GM12878 (cell line): ENCODE measurements at regions not wholly inside any gene's neighbourhood (a gene's known extent, or its start where the extent isn't known, plus 50 kb on each side); places are given as distances from the start of the nearest gene placed in this dataset.

ENCODE experiments used
- ATAC-seq: fragments of 200-7000 bp; cut with Tn5 transposase; 3 replicates; pipeline ENCODE4 v1.9.1; 2020; ENCODE audit warnings: mild to moderate bottlenecking, moderate library complexity
- BruUV-seq: library from RNA; stranded (reverse); fragments of 400-500 nt; replicated peaks from 2 replicates; lab custom pipeline; 2021; lab: Mats Ljungman, UMichigan
- CTCF ChIA-PET: fragments of 300-600 bp; sonication (Branson Sonifier 250); formaldehyde crosslinking; extraction: SDS; loops from one replicate; lab custom pipeline; 2021; ENCODE audit warnings: inconsistent platforms; lab: Yijun Ruan, JAX
- POLR2A ChIA-PET: fragments of 350-600 bp; formaldehyde crosslinking; extraction: SDS; loops from one replicate; lab custom pipeline; 2021; ENCODE audit warnings: inconsistent platforms; lab: Charles Lee
- RAD21 ChIA-PET: fragments of 300-600 bp; sonication (Branson Sonifier 250); formaldehyde crosslinking; loops from one replicate; lab custom pipeline; 2023; ENCODE audit warnings: antibody characterized with exemption; ENCODE audit not compliant: unreplicated experiment; lab: Charles Lee
- SMC1A ChIA-PET: fragments of 300-600 bp; sonication (Branson Sonifier 250); formaldehyde crosslinking; loops from one replicate; lab custom pipeline; 2023; ENCODE audit not compliant: unreplicated experiment, uncharacterized antibody; lab: Charles Lee
- DNase-seq: peaks from one replicate; pipeline ENCODE4 v3.0.0-alpha.2; 2011; ENCODE audit warnings: low read depth, low spot score
- FAIRE-seq: peaks from 3 replicates; lab custom pipeline; 2011; peaks lifted over from hg19 to GRCh38; lab: Jason Lieb, UNC
- H2AFZ ChIP-seq: 2 replicates; pipeline ENCODE4 v1.6.0; 2011; ENCODE audit warnings: low read depth, low read length, control low read depth; ENCODE audit not compliant: control insufficient read depth
- H3K27ac ChIP-seq: 2 replicates; pipeline ENCODE4 v1.5.1; 2011; ENCODE audit warnings: control low read depth; ENCODE audit not compliant: control insufficient read depth, insufficient read depth
- H3K27me3 ChIP-seq, 2 experiments: replicated peaks in 1 of 2; 2 replicates each; pipeline versions ENCODE4 v1.6.0 to v1.6.1; 2011; ENCODE audit warnings: low read length in 1 of 2; ENCODE audit not compliant: control insufficient read depth in 2 of 2, insufficient read depth in 2 of 2
- H3K36me3 ChIP-seq, 2 experiments: 2 replicates each; pipeline ENCODE4 v1.5.1; 2011; ENCODE audit warnings: low read length in 1 of 2; ENCODE audit not compliant: control insufficient read depth in 2 of 2, insufficient read depth in 2 of 2
- H3K4me1 ChIP-seq: 2 replicates; pipeline ENCODE4 v1.6.1; 2011; ENCODE audit warnings: mild to moderate bottlenecking, low read length, moderate library complexity, mixed read lengths; ENCODE audit not compliant: control insufficient read depth, insufficient read depth
- H3K4me2 ChIP-seq: 2 replicates; pipeline ENCODE4 v1.6.0; 2011; ENCODE audit warnings: control low read depth; ENCODE audit not compliant: control insufficient read depth, insufficient read depth
- H3K4me3 ChIP-seq: fragments of 200-600 bp; sonication (generic); 2 replicates; pipeline ENCODE4 v1.5.1; 2016
- H3K79me2 ChIP-seq: 2 replicates; pipeline ENCODE4 v1.6.0; 2011; ENCODE audit warnings: low read length; ENCODE audit not compliant: control insufficient read depth, insufficient read depth
- H3K9ac ChIP-seq: 2 replicates; pipeline ENCODE4 v1.8.0; 2011; ENCODE audit warnings: low read length, control low read depth, mixed read lengths; ENCODE audit not compliant: control insufficient read depth, insufficient read depth
- H3K9me3 ChIP-seq: replicated peaks from 3 replicates; pipeline ENCODE4 v1.5.1; 2011; ENCODE audit warnings: mild to moderate bottlenecking, low read length; ENCODE audit not compliant: control insufficient read depth, insufficient read depth
- H4K20me1 ChIP-seq: 2 replicates; pipeline ENCODE4 v1.6.0; 2011; ENCODE audit not compliant: control insufficient read depth, insufficient read depth
- CEBPB ChIP-seq, 2 experiments: fragments of 150-350 bp in 1 of 2; IDR thresholded peaks; 2 replicates each; pipeline ENCODE4 v1.6.1; 2012 to 2014; ENCODE audit warnings: low read depth in 2 of 2, low read length in 2 of 2, borderline replicate concordance in 1 of 2, inconsistent platforms in 1 of 2
- CHD2 ChIP-seq: IDR thresholded peaks from 2 replicates; pipeline ENCODE4 v1.6.1; 2011; ENCODE audit warnings: low read depth, low read length, improper control_type of control experiment, borderline replicate concordance
- ESRRA ChIP-seq: IDR thresholded peaks from 2 replicates; pipeline ENCODE4 v1.6.1; 2012; ENCODE audit warnings: mild to moderate bottlenecking, low read length, improper control_type of control experiment
- FOXK2 ChIP-seq: fragments of 450-650 bp; IDR thresholded peaks from 2 replicates; pipeline ENCODE4 v1.6.1; 2017; ENCODE audit warnings: mild to moderate bottlenecking, moderate library complexity
- IKZF1 ChIP-seq: fragments of 450-650 bp; conservative IDR thresholded peaks from 2 replicates; pipeline ENCODE4 v1.6.1; 2017; ENCODE audit warnings: antibody characterized with exemption, mild to moderate bottlenecking
- KAT2A ChIP-seq: conservative IDR thresholded peaks from 2 replicates; pipeline ENCODE4 v1.6.1; 2011; ENCODE audit warnings: low read depth, low read length; ENCODE audit not compliant: control insufficient read depth
- MTA3 ChIP-seq: IDR thresholded peaks from 2 replicates; pipeline ENCODE4 v1.6.1; 2012; ENCODE audit warnings: low read length, inconsistent platforms, borderline replicate concordance
- NFYA ChIP-seq: IDR thresholded peaks from 2 replicates; pipeline ENCODE4 v1.6.1; 2011; ENCODE audit warnings: low read depth, mild to moderate bottlenecking, low read length, improper control_type of control experiment, borderline replicate concordance
- NR2F1 ChIP-seq: fragments of 450-650 bp; conservative IDR thresholded peaks from 2 replicates; pipeline ENCODE4 v1.6.1; 2017; ENCODE audit warnings: mild to moderate bottlenecking
- POLR2AphosphoS5 ChIP-seq: IDR thresholded peaks from 2 replicates; pipeline ENCODE4 v1.6.1; 2011; ENCODE audit warnings: mild to moderate bottlenecking, low read length, inconsistent platforms
- RAD21 ChIP-seq: IDR thresholded peaks from 2 replicates; pipeline ENCODE4 v1.6.1; 2011; ENCODE audit warnings: mild to moderate bottlenecking, low read depth, low read length, moderate library complexity; ENCODE audit not compliant: insufficient read depth
- RBBP5 ChIP-seq: fragments of 200-600 bp; sonication (generic); conservative IDR thresholded peaks from 2 replicates; pipeline ENCODE4 v1.6.1; 2016
- RELA ChIP-seq: fragments of 450-650 bp; IDR thresholded peaks from 2 replicates; pipeline ENCODE4 v1.8.0; 2014; ENCODE audit warnings: borderline replicate concordance; ENCODE audit not compliant: partially characterized antibody
- SIX5 ChIP-seq: IDR thresholded peaks from 2 replicates; pipeline ENCODE4 v1.6.1; 2011; ENCODE audit warnings: mild to moderate bottlenecking, low read depth, low read length, moderate library complexity; ENCODE audit not compliant: severe bottlenecking
- TAF1 ChIP-seq: IDR thresholded peaks from 2 replicates; pipeline ENCODE4 v1.6.1; 2011; ENCODE audit warnings: mild to moderate bottlenecking, low read depth, low read length, borderline replicate concordance
- TBL1XR1 ChIP-seq: IDR thresholded peaks from 2 replicates; pipeline ENCODE4 v1.6.1; 2012; ENCODE audit warnings: low read depth, low read length, improper control_type of control experiment
- TCF3 ChIP-seq: IDR thresholded peaks from 2 replicates; pipeline ENCODE4 v1.6.1; 2012; ENCODE audit warnings: low read depth, mild to moderate bottlenecking, low read length, borderline replicate concordance; ENCODE audit not compliant: insufficient read depth
- TCF7 ChIP-seq: IDR thresholded peaks from 2 replicates; pipeline ENCODE4 v1.6.1; 2014; ENCODE audit warnings: antibody characterized with exemption, borderline replicate concordance
- ZNF384 ChIP-seq: IDR thresholded peaks from 2 replicates; pipeline ENCODE4 v1.6.1; 2012; ENCODE audit warnings: low read depth, mild to moderate bottlenecking, low read length, improper control_type of control experiment, borderline replicate concordance
- WGBS: methylation state at CpG from one replicate; pipeline ENCODE4 v1.1.6; 2016; ENCODE audit warnings: low lambda C conversion rate; ENCODE audit not compliant: insufficient replicate concordance, insufficient coverage; ENCODE audit errors: missing lambda C conversion rate; 5-methylcytosine and 5-hydroxymethylcytosine counted together
- in situ Hi-C: fragments of 300-500 bp; cut with MboI; formaldehyde crosslinking; loops from 9 replicates; pipeline ENCODE4 v1.14.3; 2018; ENCODE audit warnings: mixed read lengths
- intact Hi-C: fragments of 100-400 bp; cut with micrococcal nuclease; formaldehyde crosslinking; loops from one replicate; pipeline ENCODE4 v1.14.2; 2022; ENCODE audit not compliant: unreplicated experiment
- TF ChIP-seq, protein P1 (sequence below), 3 experiments: IDR thresholded peaks in 2 of 3; conservative IDR thresholded peaks in 1 of 3; 2 replicates each; pipeline ENCODE4 v1.5.1; 2011; ENCODE audit warnings: low read depth in 3 of 3, low read length in 3 of 3, mild to moderate bottlenecking in 3 of 3, control low read depth in 2 of 3, moderate library complexity in 2 of 3, inconsistent platforms in 1 of 3, mixed read lengths in 1 of 3; ENCODE audit not compliant: control insufficient read depth in 2 of 3, insufficient read depth in 1 of 3; ENCODE audit errors: extremely low read depth in 1 of 3
- TF ChIP-seq, protein P2 (sequence below): fragments of 450-650 bp; IDR thresholded peaks from 2 replicates; pipeline ENCODE4 v1.6.1; 2014; ENCODE audit warnings: mild to moderate bottlenecking
- TF ChIP-seq, protein P3 (sequence below): IDR thresholded peaks from 2 replicates; pipeline ENCODE4 v1.6.1; 2012; ENCODE audit warnings: low read length, inconsistent platforms

DNA sequence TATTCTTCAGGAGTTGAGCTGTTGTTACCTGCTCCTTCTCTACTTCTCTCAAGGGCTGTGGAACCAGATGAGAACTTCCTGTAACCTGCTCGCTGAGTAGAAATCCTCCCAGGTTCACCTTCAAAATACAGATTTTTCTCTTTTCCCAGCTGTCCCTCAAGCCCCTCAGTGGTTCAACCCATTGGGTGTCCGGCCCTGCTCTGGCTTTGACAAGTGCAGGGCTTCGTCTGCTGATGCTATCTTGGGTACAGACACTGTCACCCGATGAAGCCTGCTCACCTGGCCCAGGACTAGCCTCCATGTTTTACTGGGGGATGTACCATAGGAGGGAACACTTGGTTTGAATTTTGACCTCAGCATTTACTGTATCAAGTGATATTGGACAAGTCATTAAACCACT, 490.4 kb downstream of the IRX1 start (continued):
- TF ChIP-seq, protein P1, sequence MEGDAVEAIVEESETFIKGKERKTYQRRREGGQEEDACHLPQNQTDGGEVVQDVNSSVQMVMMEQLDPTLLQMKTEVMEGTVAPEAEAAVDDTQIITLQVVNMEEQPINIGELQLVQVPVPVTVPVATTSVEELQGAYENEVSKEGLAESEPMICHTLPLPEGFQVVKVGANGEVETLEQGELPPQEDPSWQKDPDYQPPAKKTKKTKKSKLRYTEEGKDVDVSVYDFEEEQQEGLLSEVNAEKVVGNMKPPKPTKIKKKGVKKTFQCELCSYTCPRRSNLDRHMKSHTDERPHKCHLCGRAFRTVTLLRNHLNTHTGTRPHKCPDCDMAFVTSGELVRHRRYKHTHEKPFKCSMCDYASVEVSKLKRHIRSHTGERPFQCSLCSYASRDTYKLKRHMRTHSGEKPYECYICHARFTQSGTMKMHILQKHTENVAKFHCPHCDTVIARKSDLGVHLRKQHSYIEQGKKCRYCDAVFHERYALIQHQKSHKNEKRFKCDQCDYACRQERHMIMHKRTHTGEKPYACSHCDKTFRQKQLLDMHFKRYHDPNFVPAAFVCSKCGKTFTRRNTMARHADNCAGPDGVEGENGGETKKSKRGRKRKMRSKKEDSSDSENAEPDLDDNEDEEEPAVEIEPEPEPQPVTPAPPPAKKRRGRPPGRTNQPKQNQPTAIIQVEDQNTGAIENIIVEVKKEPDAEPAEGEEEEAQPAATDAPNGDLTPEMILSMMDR (IDR thresholded peaks at IDR 0.05 in 2 of 3, conservative IDR thresholded peaks at IDR 0.05 in 1 of 3; ENCODE audit: control insufficient read depth in 2 of 3, extremely low read depth in 1 of 3, insufficient read depth in 1 of 3, low read depth in 3 of 3, low read length in 3 of 3): no peak
- TF ChIP-seq FOXK2 (no peak), POLR2AphosphoS5 (no peak), ZNF384 (no peak), RBBP5 (no peak)

DNA sequence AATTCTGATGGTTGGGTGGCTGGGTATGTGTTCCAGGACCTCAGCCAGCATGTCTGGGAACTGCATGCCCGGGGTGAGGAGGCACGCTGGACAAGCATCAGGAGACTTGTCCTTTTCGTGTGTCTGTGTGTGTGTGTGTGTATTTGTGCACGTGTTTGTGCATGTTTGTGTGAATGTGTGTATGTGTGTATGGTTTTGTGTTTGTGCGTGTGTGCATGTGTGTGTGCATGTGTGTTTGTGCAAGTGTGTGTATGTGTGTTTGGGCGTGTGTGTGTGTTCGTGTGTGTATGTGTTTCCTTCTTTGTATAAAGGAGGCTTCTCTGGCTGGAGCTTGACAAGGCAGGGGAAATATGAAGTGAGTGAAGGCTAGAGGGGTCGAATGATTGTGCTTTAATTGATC, 491.5 kb downstream of the IRX1 start:
- in situ Hi-C loops (no loop called here), intact Hi-C loops (no loop called here)
- FAIRE-seq (no peak), ATAC-seq (no peak), DNase-seq (no peak)
- Histone ChIP-seq H3K9ac (no peak overlapping the region), H2AFZ (no peak overlapping the region), H3K36me3 (no peaks in the 10 kb centered on the region), H4K20me1 (no peaks in the 10 kb centered on the region), H3K4me3 (no peak overlapping the region), H3K27ac (no peak overlapping the region), H3K79me2 (no peaks in the 10 kb centered on the region), H3K4me2 (no peak overlapping the region), H3K27me3 (no peaks in the 10 kb centered on the region), H3K4me1 (no peaks in the 10 kb centered on the region), H3K9me3 (no peaks in the 10 kb centered on the region; the same call in 2 of the 3 replicates)
- CTCF ChIA-PET: no interaction called here
- SMC1A ChIA-PET: no interaction called here
- BruUV-seq: no TSS peak
- 21% methylated on average over 8 of the region's 8 CpGs for WGBS
- POLR2A ChIA-PET: no interaction called here
- no peak for TF ChIP-seq NR2F1
- no peak for TF ChIP-seq TCF3
- TF ChIP-seq, protein P2, sequence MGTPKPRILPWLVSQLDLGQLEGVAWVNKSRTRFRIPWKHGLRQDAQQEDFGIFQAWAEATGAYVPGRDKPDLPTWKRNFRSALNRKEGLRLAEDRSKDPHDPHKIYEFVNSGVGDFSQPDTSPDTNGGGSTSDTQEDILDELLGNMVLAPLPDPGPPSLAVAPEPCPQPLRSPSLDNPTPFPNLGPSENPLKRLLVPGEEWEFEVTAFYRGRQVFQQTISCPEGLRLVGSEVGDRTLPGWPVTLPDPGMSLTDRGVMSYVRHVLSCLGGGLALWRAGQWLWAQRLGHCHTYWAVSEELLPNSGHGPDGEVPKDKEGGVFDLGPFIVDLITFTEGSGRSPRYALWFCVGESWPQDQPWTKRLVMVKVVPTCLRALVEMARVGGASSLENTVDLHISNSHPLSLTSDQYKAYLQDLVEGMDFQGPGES: no peak
- no peak for TF ChIP-seq ESRRA
- TF ChIP-seq, protein P3, sequence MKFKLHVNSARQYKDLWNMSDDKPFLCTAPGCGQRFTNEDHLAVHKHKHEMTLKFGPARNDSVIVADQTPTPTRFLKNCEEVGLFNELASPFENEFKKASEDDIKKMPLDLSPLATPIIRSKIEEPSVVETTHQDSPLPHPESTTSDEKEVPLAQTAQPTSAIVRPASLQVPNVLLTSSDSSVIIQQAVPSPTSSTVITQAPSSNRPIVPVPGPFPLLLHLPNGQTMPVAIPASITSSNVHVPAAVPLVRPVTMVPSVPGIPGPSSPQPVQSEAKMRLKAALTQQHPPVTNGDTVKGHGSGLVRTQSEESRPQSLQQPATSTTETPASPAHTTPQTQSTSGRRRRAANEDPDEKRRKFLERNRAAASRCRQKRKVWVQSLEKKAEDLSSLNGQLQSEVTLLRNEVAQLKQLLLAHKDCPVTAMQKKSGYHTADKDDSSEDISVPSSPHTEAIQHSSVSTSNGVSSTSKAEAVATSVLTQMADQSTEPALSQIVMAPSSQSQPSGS: no peak
- TF ChIP-seq RAD21: no peak
- no peak for TF ChIP-seq MTA3
- TF ChIP-seq SIX5: no peak
- TF ChIP-seq TAF1: no peak
- no peak for TF ChIP-seq TCF7
- no peak for TF ChIP-seq TBL1XR1
- TF ChIP-seq KAT2A: no peak
- no peak for TF ChIP-seq RELA
- no peak for TF ChIP-seq IKZF1
- no peak for TF ChIP-seq NFYA
- no peak for TF ChIP-seq CEBPB (IDR thresholded peaks at IDR 0.05; ENCODE audit: borderline replicate concordance in 1 of 2, low read depth in 2 of 2, low read length in 2 of 2)
- no peak for TF ChIP-seq CHD2
- RAD21 ChIA-PET: no interaction called here
